Neural progenitor cell (in vitro differentiated cells): ENCODE measurements at regions not wholly inside any gene's neighbourhood (a gene's known extent, or its start where the extent isn't known, plus 50 kb on each side); places are given as distances from the start of the nearest gene placed in this dataset.

Experiments
- EZH2 ChIP-seq: fragments of 200-600 bp; sonication (generic); IDR thresholded peaks from 2 replicates; pipeline ENCODE4 v1.6.1; 2017; ENCODE audit warnings: antibody characterized with exemption, mild to moderate bottlenecking, moderate library complexity
- TF ChIP-seq, protein P1 (sequence below): fragments of 200-600 bp; sonication (generic); IDR thresholded peaks from 2 replicates; pipeline ENCODE4 v1.5.1; 2017; ENCODE audit warnings: antibody characterized with exemption, mild to moderate bottlenecking

GRCh38 chr13:50090211-50090610 is 75.0 kb downstream of the KCNRG start:
- TF ChIP-seq, protein P1, sequence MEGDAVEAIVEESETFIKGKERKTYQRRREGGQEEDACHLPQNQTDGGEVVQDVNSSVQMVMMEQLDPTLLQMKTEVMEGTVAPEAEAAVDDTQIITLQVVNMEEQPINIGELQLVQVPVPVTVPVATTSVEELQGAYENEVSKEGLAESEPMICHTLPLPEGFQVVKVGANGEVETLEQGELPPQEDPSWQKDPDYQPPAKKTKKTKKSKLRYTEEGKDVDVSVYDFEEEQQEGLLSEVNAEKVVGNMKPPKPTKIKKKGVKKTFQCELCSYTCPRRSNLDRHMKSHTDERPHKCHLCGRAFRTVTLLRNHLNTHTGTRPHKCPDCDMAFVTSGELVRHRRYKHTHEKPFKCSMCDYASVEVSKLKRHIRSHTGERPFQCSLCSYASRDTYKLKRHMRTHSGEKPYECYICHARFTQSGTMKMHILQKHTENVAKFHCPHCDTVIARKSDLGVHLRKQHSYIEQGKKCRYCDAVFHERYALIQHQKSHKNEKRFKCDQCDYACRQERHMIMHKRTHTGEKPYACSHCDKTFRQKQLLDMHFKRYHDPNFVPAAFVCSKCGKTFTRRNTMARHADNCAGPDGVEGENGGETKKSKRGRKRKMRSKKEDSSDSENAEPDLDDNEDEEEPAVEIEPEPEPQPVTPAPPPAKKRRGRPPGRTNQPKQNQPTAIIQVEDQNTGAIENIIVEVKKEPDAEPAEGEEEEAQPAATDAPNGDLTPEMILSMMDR: no peak
- TF ChIP-seq EZH2: no peak
